Right renal pelvis (tissue), 4 donors: ENCODE measurements at regions not wholly inside any gene's neighbourhood (a gene's known extent, or its start where the extent isn't known, plus 50 kb on each side); places are given as distances from the start of the nearest gene placed in this dataset.
"Not testable (repeated sequence)": the region's sequence is repeated elsewhere in the genome, so short reads cannot be mapped to it uniquely, and the experiment has no call there.

ENCODE experiments used
- DNase-seq, 4 donors: peaks; one replicate each; pipeline ENCODE4 v3.0.0-alpha.2; 2013; ENCODE audit warnings: low read depth in 4 of 4, low spot score in 3 of 4, missing footprints in 1 of 4

GRCh38 chr17:26731005-26731921 lies 562.7 kb upstream of the WSB1 start:
- DNase-seq: no peak

- not testable (repeated sequence) for DNase-seq
These were observed 562.0 kb upstream of the WSB1 start for GRCh38 chr17:26731926-26732325.

GRCh38 chr17:26734775-26735174 lies 559.1 kb upstream of the WSB1 start:
- DNase-seq: not testable (repeated sequence)

- DNase-seq: not testable (repeated sequence)
These were observed 557.9 kb upstream of the WSB1 start for GRCh38 chr17:26735977-26736376.

- no peak for DNase-seq
These were observed 527.8 kb upstream of the WSB1 start for GRCh38 chr17:26765860-26766709.

GRCh38 chr17:26766743-26767142 lies 527.2 kb upstream of the WSB1 start:
- no peak for DNase-seq

GRCh38 chr17:26773189-26774188 lies 520.4 kb upstream of the WSB1 start:
- no peak for DNase-seq

GRCh38 chr17:26774291-26775218 lies 519.4 kb upstream of the WSB1 start:
- DNase-seq: no peak

GRCh38 chr17:26775219-26775822 lies 518.6 kb upstream of the WSB1 start:
- DNase-seq: no peak

- not testable (repeated sequence) for DNase-seq
These were observed 513.6 kb upstream of the WSB1 start for GRCh38 chr17:26780187-26780814.

GRCh38 chr17:26782153-26782552 lies 511.8 kb upstream of the WSB1 start:
- DNase-seq: no peak

GRCh38 chr17:26792486-26792885 lies 501.4 kb upstream of the WSB1 start:
- DNase-seq: peak in 3 of 4 donors; percentile 8 to 28 (median 20)

GRCh38 chr17:26807024-26807423 lies 486.9 kb upstream of the WSB1 start:
- no peak for DNase-seq

GRCh38 chr17:26809033-26809432 lies 484.9 kb upstream of the WSB1 start:
- peak in 1 of 4 donors; percentile 12 for DNase-seq

- DNase-seq: peak in 2 of 4 donors; percentile 5 to 6
These were observed 475.2 kb upstream of the WSB1 start for GRCh38 chr17:26818736-26819135.
